Activated naive CD8-positive, alpha-beta T cell treated with anti-CD3 and anti-CD28 coated beads, Interleukin-2, amount 10 ng/mL, durations not matched to agents 7 days and 5 days (primary cell): ENCODE measurements at regions not wholly inside any gene's neighbourhood (a gene's known extent, or its start where the extent isn't known, plus 50 kb on each side); places are given as distances from the start of the nearest gene placed in this dataset.

Experiments
- ATAC-seq: fragments of 150-1000 bp; cut with Tn5 transposase; one replicate; pipeline ENCODE4 v1.10.0; 2021; ENCODE audit warnings: low read depth, moderate library complexity
- POLR2A ChIA-PET: fragments of 350-600 bp; sonication (Branson Sonifier 250); formaldehyde crosslinking; loops from one replicate; lab custom pipeline; 2021; ENCODE audit warnings: antibody characterized with exemption; lab: Charles Lee
- DNase-seq: peaks from one replicate; pipeline ENCODE4 v3.0.0; 2021
- H3K27ac Mint-ChIP-seq: one replicate; pipeline ENCODE4 v1.8.0; 2022; ENCODE audit warnings: mild to moderate bottlenecking, mixed read lengths
- H3K27me3 Mint-ChIP-seq: one replicate; pipeline ENCODE4 v1.8.0; 2022; ENCODE audit warnings: mild to moderate bottlenecking, moderate library complexity, mixed read lengths
- H3K36me3 Mint-ChIP-seq: one replicate; pipeline ENCODE4 v1.8.0; 2021; ENCODE audit warnings: mild to moderate bottlenecking, mixed read lengths
- H3K4me1 Mint-ChIP-seq: one replicate; pipeline ENCODE4 v1.8.0; 2021; ENCODE audit warnings: mixed read lengths
- H3K4me3 Mint-ChIP-seq: one replicate; pipeline ENCODE4 v1.8.0; 2022; ENCODE audit warnings: mild to moderate bottlenecking, moderate library complexity, mixed read lengths
- H3K9me3 Mint-ChIP-seq: one replicate; pipeline ENCODE4 v1.8.0; 2021; ENCODE audit warnings: mixed read lengths

GRCh38 chr15:93517176-93517575 is 428.2 kb upstream of the RGMA start:
- POLR2A ChIA-PET = no interaction called here
- ATAC-seq (no peak), DNase-seq (no peak)
- no peaks in the 10 kb centered on the region for H3K36me3 Mint-ChIP-seq
- H3K27ac Mint-ChIP-seq = no peak overlapping the region
- peaks cover 2% of the 10 kb centered on the region for H3K27me3 Mint-ChIP-seq
- H3K9me3 Mint-ChIP-seq = no peaks in the 10 kb centered on the region
- no peaks in the 10 kb centered on the region for H3K4me1 Mint-ChIP-seq
- H3K4me3 Mint-ChIP-seq = no peak overlapping the region

DNA sequence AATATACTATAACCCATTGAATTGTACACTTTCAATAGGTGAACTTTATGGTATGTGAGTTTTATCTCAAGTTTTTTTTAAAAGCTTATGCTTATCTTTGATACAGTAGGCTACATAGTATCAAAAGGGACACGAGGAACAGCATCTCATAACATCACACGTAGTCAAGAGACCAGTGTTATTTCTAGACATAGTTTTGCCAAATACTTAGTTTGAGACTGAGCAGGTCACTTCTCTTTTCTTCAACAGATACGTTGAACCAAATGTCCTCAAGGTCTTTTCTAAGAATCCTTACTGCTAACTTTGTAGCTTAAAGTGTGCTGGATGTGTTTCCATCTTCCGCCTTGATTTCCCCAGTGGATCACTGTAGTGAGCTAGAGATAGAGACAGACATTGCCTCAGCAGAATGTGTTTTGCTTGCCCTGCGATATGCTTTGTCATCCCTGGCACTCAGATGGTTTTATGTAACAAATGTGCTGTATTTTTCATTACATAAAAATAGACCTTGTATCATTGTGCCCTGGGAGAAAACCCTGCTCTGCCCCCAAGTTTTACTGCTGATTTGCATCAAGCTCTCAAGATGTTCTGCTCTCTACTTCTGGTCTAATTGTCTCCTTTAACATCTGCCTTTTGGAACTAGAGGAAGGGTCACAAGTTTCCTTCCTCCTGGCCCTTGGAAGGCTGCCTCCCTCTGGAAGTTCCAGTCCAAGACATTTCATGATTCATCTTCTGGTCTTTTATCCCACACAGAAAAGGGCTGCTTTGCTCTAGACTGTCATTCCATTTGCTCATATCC is 426.4 kb upstream of the RGMA start:
- Mint-ChIP-seq H3K4me3 (no peak overlapping the region), H3K9me3 (no peaks in the 10 kb centered on the region), H3K27ac (no peak overlapping the region), H3K4me1 (no peaks in the 10 kb centered on the region), H3K27me3 (peaks cover 3% of the 10 kb centered on the region), H3K36me3 (no peaks in the 10 kb centered on the region)
- DNase-seq (no peak), ATAC-seq (no peak)
- POLR2A ChIA-PET = no interaction called here

- Mint-ChIP-seq H3K27me3 (peaks cover 2% of the 10 kb centered on the region), H3K9me3 (no peaks in the 10 kb centered on the region), H3K4me3 (no peak overlapping the region), H3K36me3 (no peaks in the 10 kb centered on the region), H3K4me1 (no peaks in the 10 kb centered on the region), H3K27ac (no peak overlapping the region)
- POLR2A ChIA-PET = no interaction called here
- no peak for ATAC-seq
- no peak for DNase-seq
Measured at GRCh38 chr15:93506646-93507045, 417.6 kb upstream of the RGMA start.

- no peak for ATAC-seq
- no peaks in the 10 kb centered on the region for H3K36me3 Mint-ChIP-seq
- POLR2A ChIA-PET = no interaction called here
Measured at GRCh38 chr15:93505506-93505905, 416.5 kb upstream of the RGMA start.

GRCh38 chr15:93501946-93502345 is 412.9 kb upstream of the RGMA start:
- Mint-ChIP-seq H3K36me3 (no peaks in the 10 kb centered on the region), H3K27ac (no peak overlapping the region), H3K4me3 (no peak overlapping the region)

More at GRCh38 chr15:93505506-93505905, 416.5 kb upstream of the RGMA start:
- peaks cover 1% of the 10 kb centered on the region for H3K27me3 Mint-ChIP-seq
- no peaks in the 10 kb centered on the region for H3K4me1 Mint-ChIP-seq
- DNase-seq = no peak
- no peaks in the 10 kb centered on the region for H3K9me3 Mint-ChIP-seq
- no peak overlapping the region for H3K27ac Mint-ChIP-seq
- H3K4me3 Mint-ChIP-seq = no peak overlapping the region

DNA sequence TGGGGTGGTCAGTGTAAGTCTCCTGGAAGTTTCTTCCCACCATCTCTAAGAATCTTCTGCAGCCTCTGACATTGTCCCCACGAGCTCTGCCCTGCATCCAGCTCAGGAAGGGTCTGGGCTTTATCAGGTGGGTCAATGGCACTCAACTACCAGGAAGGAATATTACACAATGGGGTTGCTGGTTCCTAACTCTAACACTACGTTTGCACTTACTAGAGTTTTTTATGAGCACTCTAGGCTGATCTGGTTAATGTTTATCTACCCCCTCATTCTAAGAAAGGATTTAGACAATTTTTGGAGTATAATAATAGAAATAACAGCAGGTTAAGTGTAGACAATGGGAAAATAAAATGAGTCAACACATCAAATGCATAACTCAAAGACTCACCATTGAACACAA is 411.1 kb upstream of the RGMA start:
- no peak overlapping the region for H3K27ac Mint-ChIP-seq
- H3K4me1 Mint-ChIP-seq = no peaks in the 10 kb centered on the region
- H3K27me3 Mint-ChIP-seq = no peaks in the 10 kb centered on the region
- POLR2A ChIA-PET = no interaction called here
- no peaks in the 10 kb centered on the region for H3K9me3 Mint-ChIP-seq
- H3K36me3 Mint-ChIP-seq = no peaks in the 10 kb centered on the region
- H3K4me3 Mint-ChIP-seq = no peak overlapping the region
- DNase-seq = no peak
- no peak for ATAC-seq

More at GRCh38 chr15:93501946-93502345, 412.9 kb upstream of the RGMA start:
- H3K4me1 Mint-ChIP-seq = no peaks in the 10 kb centered on the region
- no peak for DNase-seq
- no peak for ATAC-seq
- POLR2A ChIA-PET = no interaction called here
- H3K9me3 Mint-ChIP-seq = no peaks in the 10 kb centered on the region
- H3K27me3 Mint-ChIP-seq = no peaks in the 10 kb centered on the region

- DNase-seq = no peak
- no peaks in the 10 kb centered on the region for H3K36me3 Mint-ChIP-seq
- H3K4me3 Mint-ChIP-seq = no peak overlapping the region
- H3K9me3 Mint-ChIP-seq = no peaks in the 10 kb centered on the region
- no peaks in the 10 kb centered on the region for H3K4me1 Mint-ChIP-seq
- ATAC-seq = no peak
- H3K27me3 Mint-ChIP-seq = no peaks in the 10 kb centered on the region
- H3K27ac Mint-ChIP-seq = no peak overlapping the region
- POLR2A ChIA-PET = no interaction called here
Measured at GRCh38 chr15:93497291-93497690, 408.3 kb upstream of the RGMA start.

GRCh38 chr15:93496888-93497287 is 407.9 kb upstream of the RGMA start:
- Mint-ChIP-seq H3K36me3 (no peaks in the 10 kb centered on the region), H3K4me3 (no peak overlapping the region), H3K27ac (no peak overlapping the region), H3K9me3 (no peaks in the 10 kb centered on the region), H3K27me3 (no peaks in the 10 kb centered on the region), H3K4me1 (no peaks in the 10 kb centered on the region)
- POLR2A ChIA-PET = no interaction called here
- no peak for DNase-seq
- no peak for ATAC-seq

GRCh38 chr15:93495799-93496637 is 407.0 kb upstream of the RGMA start:
- Mint-ChIP-seq H3K4me3 (no peak overlapping the region), H3K27me3 (no peaks in the 10 kb centered on the region), H3K36me3 (no peaks in the 10 kb centered on the region), H3K9me3 (no peaks in the 10 kb centered on the region), H3K4me1 (no peaks in the 10 kb centered on the region), H3K27ac (no peak overlapping the region)
- POLR2A ChIA-PET = no interaction called here
- DNase-seq = no peak
- ATAC-seq = no peak

DNA sequence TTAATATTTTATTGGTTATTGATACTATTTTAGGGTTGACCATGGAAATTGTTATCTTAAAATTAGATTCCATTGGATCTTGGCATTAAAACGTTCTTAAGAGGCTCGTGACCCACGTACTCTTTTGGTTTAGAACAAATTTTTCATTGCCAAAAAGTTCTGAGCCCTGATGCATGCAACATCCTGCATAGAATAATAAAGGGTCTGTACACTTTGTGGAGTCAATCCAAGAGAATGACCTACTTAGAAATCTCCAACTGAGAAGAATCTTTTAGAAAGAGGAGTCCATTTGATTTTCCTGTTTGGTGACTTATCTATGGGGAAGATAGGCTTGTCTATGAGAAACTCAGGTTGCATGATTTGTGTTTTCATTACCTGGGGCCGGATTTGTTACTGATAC is 404.2 kb upstream of the RGMA start:
- POLR2A ChIA-PET = no interaction called here

GRCh38 chr15:93491291-93491690 is 402.3 kb upstream of the RGMA start:
- Mint-ChIP-seq H3K4me3 (no peak overlapping the region), H3K4me1 (no peaks in the 10 kb centered on the region), H3K27me3 (no peaks in the 10 kb centered on the region), H3K36me3 (no peaks in the 10 kb centered on the region), H3K27ac (no peak overlapping the region), H3K9me3 (no peaks in the 10 kb centered on the region)
- no peak for ATAC-seq
- DNase-seq = no peak
- POLR2A ChIA-PET = no interaction called here

More for the DNA sequence above, 404.2 kb upstream of the RGMA start:
- no peaks in the 10 kb centered on the region for H3K36me3 Mint-ChIP-seq
- H3K9me3 Mint-ChIP-seq = no peaks in the 10 kb centered on the region
- no peaks in the 10 kb centered on the region for H3K27me3 Mint-ChIP-seq
- H3K27ac Mint-ChIP-seq = no peak overlapping the region
- DNase-seq (no peak), ATAC-seq (no peak)
- H3K4me1 Mint-ChIP-seq = no peaks in the 10 kb centered on the region
- no peak overlapping the region for H3K4me3 Mint-ChIP-seq

DNA sequence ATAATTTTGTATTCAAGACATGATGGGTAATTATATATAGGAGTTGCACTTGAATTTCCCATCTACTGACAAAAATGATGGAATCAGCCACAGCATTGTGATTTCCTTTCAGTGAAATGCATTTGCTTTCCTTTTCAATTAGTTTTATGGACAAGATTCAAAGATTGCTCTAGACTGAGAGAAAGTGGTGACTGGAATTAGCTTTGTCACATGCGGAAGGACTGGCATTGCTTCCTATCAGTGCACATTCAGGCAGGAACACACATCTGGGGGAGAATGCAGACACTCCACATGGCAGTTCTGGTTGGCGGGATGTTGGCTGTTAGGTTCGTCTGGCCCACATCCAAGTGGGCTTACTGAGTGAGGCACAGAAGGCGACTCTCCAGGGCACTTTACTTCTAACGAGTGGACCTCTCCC is 399.3 kb upstream of the RGMA start:
- Mint-ChIP-seq H3K27me3 (no peaks in the 10 kb centered on the region), H3K4me3 (no peak overlapping the region), H3K4me1 (no peaks in the 10 kb centered on the region), H3K27ac (no peak overlapping the region), H3K9me3 (no peaks in the 10 kb centered on the region), H3K36me3 (no peaks in the 10 kb centered on the region)
- ATAC-seq (no peak), DNase-seq (no peak)
- POLR2A ChIA-PET = no interaction called here

DNA sequence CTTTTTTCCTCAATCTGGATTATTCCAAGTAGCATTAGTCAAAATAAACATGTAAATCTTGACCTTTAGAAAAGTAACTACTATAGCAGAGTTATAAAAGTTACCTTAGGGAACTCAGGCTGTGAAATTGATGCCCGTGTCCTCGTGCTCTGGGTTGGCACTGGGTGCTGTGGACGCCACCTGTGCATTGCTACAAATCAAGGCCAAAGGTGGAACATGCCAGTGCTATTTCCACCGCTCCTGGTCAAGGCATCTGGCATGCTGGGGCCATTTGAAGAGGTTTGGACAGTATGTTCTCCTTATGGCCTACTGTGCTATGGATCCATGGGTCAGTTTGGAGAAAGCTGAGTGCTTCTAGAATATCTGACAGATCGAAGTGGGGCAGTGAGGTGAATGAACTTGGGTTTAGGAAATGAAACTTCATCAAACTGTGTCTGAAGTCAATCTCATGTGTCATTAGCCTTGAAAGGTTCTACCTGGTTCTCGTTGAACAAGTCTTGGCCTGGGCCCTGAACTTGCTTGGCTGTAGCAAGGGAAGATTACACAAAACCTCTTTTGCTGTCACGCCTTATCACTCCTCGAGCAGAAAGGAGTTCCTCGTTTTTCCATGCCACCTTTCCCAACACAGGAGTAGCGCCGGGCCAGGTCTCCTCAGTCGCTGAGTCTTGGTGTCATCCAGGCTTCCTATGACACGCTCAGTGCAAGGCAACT is 397.6 kb upstream of the RGMA start:
- H3K9me3 Mint-ChIP-seq = no peaks in the 10 kb centered on the region
- H3K36me3 Mint-ChIP-seq = no peaks in the 10 kb centered on the region
- POLR2A ChIA-PET = no interaction called here
- no peaks in the 10 kb centered on the region for H3K27me3 Mint-ChIP-seq
- H3K27ac Mint-ChIP-seq = no peak overlapping the region
- H3K4me1 Mint-ChIP-seq = no peaks in the 10 kb centered on the region
- ATAC-seq (no peak), DNase-seq (no peak)
- H3K4me3 Mint-ChIP-seq = no peak overlapping the region
